ENCODE measurements at regions not wholly inside any gene's neighbourhood (a gene's known extent, or its start where the extent isn't known, plus 50 kb on each side); places are given as distances from the start of the nearest gene placed in this dataset.

- ATAC-seq (ENCODE audit: low read depth) (no peak), DNase-seq (no peak)
- Mint-ChIP-seq H3K4me3 (peak overlapping the region; percentile 83), H3K27me3 (peaks cover 43% of the 10 kb centered on the region), H3K9me3 (ENCODE audit: insufficient read depth) (no peaks in the 10 kb centered on the region), H3K27ac (peak overlapping the region; percentile 37), H3K4me1 (peaks cover 10% of the 10 kb centered on the region)
- intact Hi-C loops (cut with micrococcal nuclease), result loop anchor here (1.0 to 5.0 kb wide), 5 partner anchors 101 to 649 kb away; no protein-coding TSS in a partner anchor
- Histone ChIP-seq H3K4me2 (replicated peaks; ENCODE audit: low read depth, low read length, poor library complexity, severe bottlenecking) (peak overlapping the region; percentile 97), H3K4me3 (ENCODE audit: control extremely low read depth in 1 of 5, extremely low read depth in 1 of 5, insufficient read depth in 1 of 5, low read depth in 2 of 5, low read length in 4 of 5) (peak overlapping the region; percentile 23 to 78 (median 66)), H2AFZ (ENCODE audit: insufficient read depth, low read depth, low read length, poor library complexity, severe bottlenecking) (peak overlapping the region; percentile 96), H3K36me3 (replicated peaks in 1 of 2; ENCODE audit: control extremely low read depth in 1 of 2, control insufficient read depth in 1 of 2, extremely low read depth in 1 of 2, insufficient read depth in 2 of 2, low read length in 1 of 2) (no peaks in the 10 kb centered on the region), H3K4me1 (ENCODE audit: control insufficient read depth in 2 of 2, insufficient read depth in 2 of 2, low read length in 2 of 2) (peaks cover 9 to 15% of the 10 kb centered on the region in 2 donors), H3K27me3 (replicated peaks in 1 of 4; ENCODE audit: control extremely low read depth in 1 of 4, control insufficient read depth in 3 of 4, insufficient read depth in 4 of 4, low read length in 3 of 4) (peaks cover 0 to 16% (median 5%) of the 10 kb centered on the region in 4 experiments), H3K27ac (ENCODE audit: low read length in 2 of 2) (peak overlapping the region in 1 of 2 donors; percentile 11), H3K9ac (ENCODE audit: low read length) (peak overlapping the region; percentile 65), H3K79me2 (ENCODE audit: control insufficient read depth, insufficient read depth, low read length) (no peaks in the 10 kb centered on the region), H4K20me1 (ENCODE audit: control insufficient read depth, insufficient read depth, low read length, poor library complexity, severe bottlenecking) (no peaks in the 10 kb centered on the region), H3K9me3 (ENCODE audit: control extremely low read depth in 1 of 3, control insufficient read depth in 2 of 3, insufficient read depth in 1 of 3, low read length in 2 of 3) (no peaks in the 10 kb centered on the region)
- ChIA-PET CTCF (interaction anchor here (0.7 to 7.2 kb wide), 19 partner anchors 9 to 598 kb away, joined by 3 to 112 read pairs (median 9); partner anchors contain the start of gene MAML3), POLR2A (no interaction called here)
- TF ChIP-seq, protein P1, sequence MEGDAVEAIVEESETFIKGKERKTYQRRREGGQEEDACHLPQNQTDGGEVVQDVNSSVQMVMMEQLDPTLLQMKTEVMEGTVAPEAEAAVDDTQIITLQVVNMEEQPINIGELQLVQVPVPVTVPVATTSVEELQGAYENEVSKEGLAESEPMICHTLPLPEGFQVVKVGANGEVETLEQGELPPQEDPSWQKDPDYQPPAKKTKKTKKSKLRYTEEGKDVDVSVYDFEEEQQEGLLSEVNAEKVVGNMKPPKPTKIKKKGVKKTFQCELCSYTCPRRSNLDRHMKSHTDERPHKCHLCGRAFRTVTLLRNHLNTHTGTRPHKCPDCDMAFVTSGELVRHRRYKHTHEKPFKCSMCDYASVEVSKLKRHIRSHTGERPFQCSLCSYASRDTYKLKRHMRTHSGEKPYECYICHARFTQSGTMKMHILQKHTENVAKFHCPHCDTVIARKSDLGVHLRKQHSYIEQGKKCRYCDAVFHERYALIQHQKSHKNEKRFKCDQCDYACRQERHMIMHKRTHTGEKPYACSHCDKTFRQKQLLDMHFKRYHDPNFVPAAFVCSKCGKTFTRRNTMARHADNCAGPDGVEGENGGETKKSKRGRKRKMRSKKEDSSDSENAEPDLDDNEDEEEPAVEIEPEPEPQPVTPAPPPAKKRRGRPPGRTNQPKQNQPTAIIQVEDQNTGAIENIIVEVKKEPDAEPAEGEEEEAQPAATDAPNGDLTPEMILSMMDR (IDR thresholded peaks at IDR 0.05), result no peak
- TF ChIP-seq EZH2 (IDR thresholded peaks at IDR 0.05; ENCODE audit: borderline replicate concordance, insufficient read depth, low read depth, low read length, poor library complexity, severe bottlenecking), result no peak
- WGBS (ENCODE audit: insufficient coverage), result 19% methylated on average over 17 of the region's 19 CpGs
These were observed 98.3 kb upstream of the MAML3 start for GRCh38 chr4:140252141-140252741.

GRCh38 chr4:140251571-140251970 is 97.6 kb upstream of the MAML3 start:
- Histone ChIP-seq H3K9me3 (ENCODE audit: control extremely low read depth in 1 of 3, control insufficient read depth in 2 of 3, insufficient read depth in 1 of 3, low read length in 2 of 3) (no peaks in the 10 kb centered on the region), H3K4me1 (ENCODE audit: control insufficient read depth in 2 of 2, insufficient read depth in 2 of 2, low read length in 2 of 2) (peaks cover 9 to 15% of the 10 kb centered on the region in 2 donors), H3K9ac (ENCODE audit: low read length) (no peak overlapping the region), H3K27ac (ENCODE audit: low read length in 2 of 2) (no peak overlapping the region), H4K20me1 (ENCODE audit: control insufficient read depth, insufficient read depth, low read length, poor library complexity, severe bottlenecking) (no peaks in the 10 kb centered on the region), H3K36me3 (replicated peaks in 1 of 2; ENCODE audit: control extremely low read depth in 1 of 2, control insufficient read depth in 1 of 2, extremely low read depth in 1 of 2, insufficient read depth in 2 of 2, low read length in 1 of 2) (no peaks in the 10 kb centered on the region), H3K27me3 (replicated peaks in 1 of 4; ENCODE audit: control extremely low read depth in 1 of 4, control insufficient read depth in 3 of 4, insufficient read depth in 4 of 4, low read length in 3 of 4) (peaks cover 0 to 16% (median 5%) of the 10 kb centered on the region in 4 experiments), H3K4me3 (ENCODE audit: control extremely low read depth in 1 of 5, extremely low read depth in 1 of 5, insufficient read depth in 1 of 5, low read depth in 2 of 5, low read length in 4 of 5) (no peak overlapping the region), H3K4me2 (replicated peaks; ENCODE audit: low read depth, low read length, poor library complexity, severe bottlenecking) (no peak overlapping the region), H2AFZ (ENCODE audit: insufficient read depth, low read depth, low read length, poor library complexity, severe bottlenecking) (peak overlapping the region; percentile 96), H3K79me2 (ENCODE audit: control insufficient read depth, insufficient read depth, low read length) (no peaks in the 10 kb centered on the region)
- peaks cover 10% of the 10 kb centered on the region for H3K4me1 Mint-ChIP-seq
- POLR2A ChIA-PET, result no interaction called here
- H3K9me3 Mint-ChIP-seq (ENCODE audit: insufficient read depth), result no peaks in the 10 kb centered on the region
- peak overlapping the region; percentile 83 for H3K4me3 Mint-ChIP-seq
- H3K27ac Mint-ChIP-seq, result no peak overlapping the region
- H3K27me3 Mint-ChIP-seq, result peaks cover 43% of the 10 kb centered on the region
- DNase-seq (no peak), ATAC-seq (ENCODE audit: low read depth) (no peak)
- 97% methylated on average over 3 of the region's 5 CpGs for WGBS (ENCODE audit: insufficient coverage)
- CTCF ChIA-PET, result interaction anchor here (1.0 to 7.2 kb wide), 8 partner anchors 8 to 518 kb away, joined by 3 to 112 read pairs (median 25); partner anchors contain the start of gene MAML3
- intact Hi-C loops (cut with micrococcal nuclease), result loop anchor here (5.0 kb wide), 2 partner anchors 631 to 634 kb away; no protein-coding TSS in a partner anchor
- TF ChIP-seq, protein P1 (IDR thresholded peaks at IDR 0.05), result no peak
- TF ChIP-seq EZH2 (IDR thresholded peaks at IDR 0.05; ENCODE audit: borderline replicate concordance, insufficient read depth, low read depth, low read length, poor library complexity, severe bottlenecking), result no peak

All from B cell (primary cell).